Posterior cingulate gyrus (tissue), 11 donors: ENCODE measurements at regions not wholly inside any gene's neighbourhood (a gene's known extent, or its start where the extent isn't known, plus 50 kb on each side); places are given as distances from the start of the nearest gene placed in this dataset.
"Not testable (repeated sequence)": the region's sequence is repeated elsewhere in the genome, so short reads cannot be mapped to it uniquely, and the experiment has no call there.

Source experiments
- DNase-seq, 10 donors: peaks; one replicate each; pipeline versions ENCODE4 v3.0.0 to v3.0.0-alpha.2; 2020 to 2021; ENCODE audit warnings: mixed read lengths in 3 of 10
- intact Hi-C: fragments of 100-400 bp; cut with DNase I; formaldehyde crosslinking; loops from one replicate; pipeline ENCODE4 v1.15.1; 2023

- intact Hi-C loops = no loop called here
- DNase-seq = no peak
Measured at GRCh38 chr5:19058216-19058615, 929.8 kb downstream of the CDH18 start.

- intact Hi-C loops = no loop called here
Measured at GRCh38 chr5:19064094-19064493, 923.9 kb downstream of the CDH18 start.

GRCh38 chr5:19067741-19068140, 920.3 kb downstream of the CDH18 start:
- DNase-seq = no peak
- intact Hi-C loops = no loop called here

More at GRCh38 chr5:19064094-19064493, 923.9 kb downstream of the CDH18 start:
- DNase-seq = no peak

- intact Hi-C loops = no loop called here
- no peak for DNase-seq
Measured at GRCh38 chr5:19098434-19098833, 889.6 kb downstream of the CDH18 start.

- DNase-seq = no peak
- intact Hi-C loops = no loop called here
Measured at GRCh38 chr5:19099195-19099594, 888.8 kb downstream of the CDH18 start.

GRCh38 chr5:19104948-19105347, 883.1 kb downstream of the CDH18 start:
- intact Hi-C loops = no loop called here
- no peak for DNase-seq

GRCh38 chr5:19122923-19123322, 865.1 kb downstream of the CDH18 start:
- intact Hi-C loops = no loop called here
- DNase-seq = no peak

- DNase-seq = no peak
- intact Hi-C loops = no loop called here
Measured at GRCh38 chr5:19125956-19126713, 861.9 kb downstream of the CDH18 start.

GRCh38 chr5:19140276-19140675, 847.7 kb downstream of the CDH18 start:
- intact Hi-C loops = no loop called here
- no peak for DNase-seq

GRCh38 chr5:19141937-19142524, 846.0 kb downstream of the CDH18 start:
- intact Hi-C loops = not testable (repeated sequence)

GRCh38 chr5:19142713-19143414, 845.1 kb downstream of the CDH18 start:
- intact Hi-C loops = not testable (repeated sequence)
- peak in 3 of 10 donors; percentile 48 to 73 (median 54) for DNase-seq

More at GRCh38 chr5:19141937-19142524, 846.0 kb downstream of the CDH18 start:
- DNase-seq = peak in 1 of 10 donors; percentile 42

- intact Hi-C loops = no loop called here
- no peak for DNase-seq
Measured at GRCh38 chr5:19143935-19144334, 844.1 kb downstream of the CDH18 start.

- DNase-seq = no peak
- intact Hi-C loops = no loop called here
Measured at GRCh38 chr5:19169426-19169825, 818.6 kb downstream of the CDH18 start.

- intact Hi-C loops = no loop called here
- no peak for DNase-seq
Measured at GRCh38 chr5:19172926-19173470, 815.0 kb downstream of the CDH18 start.

GRCh38 chr5:19175776-19176570, 812.0 kb downstream of the CDH18 start:
- intact Hi-C loops = no loop called here
- no peak for DNase-seq

GRCh38 chr5:19179571-19179970, 808.4 kb downstream of the CDH18 start:
- DNase-seq = no peak
- intact Hi-C loops = no loop called here

- DNase-seq = no peak
- intact Hi-C loops = no loop called here
Measured at GRCh38 chr5:19189176-19189575, 798.8 kb downstream of the CDH18 start.

- intact Hi-C loops = no loop called here
- DNase-seq = no peak
Measured at GRCh38 chr5:19193631-19194030, 794.4 kb downstream of the CDH18 start.

- DNase-seq = no peak
- intact Hi-C loops = no loop called here
Measured at GRCh38 chr5:19196631-19197030, 791.4 kb downstream of the CDH18 start.

GRCh38 chr5:19200251-19200650, 787.7 kb downstream of the CDH18 start:
- DNase-seq = peak in 1 of 10 donors; percentile 58
- intact Hi-C loops = no loop called here
